ENCODE measurements at regions not wholly inside any gene's neighbourhood (a gene's known extent, or its start where the extent isn't known, plus 50 kb on each side); places are given as distances from the start of the nearest gene placed in this dataset.

DNA sequence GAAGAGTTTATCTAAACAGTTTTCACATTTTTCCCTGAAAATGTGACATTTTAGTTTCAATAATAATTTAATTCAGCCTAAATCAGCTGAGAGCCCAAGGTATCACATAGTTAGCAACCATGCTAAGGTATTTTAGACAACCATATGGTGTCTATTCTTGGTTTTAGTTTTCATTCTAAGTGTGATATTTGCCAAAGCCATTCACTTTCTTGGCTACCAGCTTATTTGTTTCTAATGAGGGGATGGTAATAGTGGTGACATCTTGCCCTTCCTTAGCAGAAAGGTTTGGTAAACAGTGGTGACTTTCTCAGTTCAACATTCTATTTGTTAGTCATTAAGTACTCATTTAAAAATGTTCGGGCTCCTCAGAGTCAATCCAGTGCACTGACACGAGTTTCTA lies 854.9 kb upstream of the HTR2C start:
- Histone ChIP-seq H3F3A (ENCODE audit: insufficient read depth) (no peaks in the 10 kb centered on the region), H2AFZ (ENCODE audit: low read depth, low read length, severe bottlenecking) (no peak overlapping the region), H3K79me2 (ENCODE audit: insufficient read depth, low read length) (no peaks in the 10 kb centered on the region), H3K36me3 (ENCODE audit: low read length) (no peaks in the 10 kb centered on the region), H3K27ac (ENCODE audit: low read depth, low read length) (no peak overlapping the region), H3K9ac (ENCODE audit: low read length) (no peak overlapping the region), H3K4me3 (ENCODE audit: insufficient read depth, low read length, poor library complexity, severe bottlenecking) (no peak overlapping the region), H4K20me1 (ENCODE audit: low read depth, low read length) (no peaks in the 10 kb centered on the region), H3K27me3 (ENCODE audit: low read length) (no peaks in the 10 kb centered on the region), H3K9me2 (replicated peaks; ENCODE audit: insufficient read depth, low read length) (no peaks in the 10 kb centered on the region), H3K9me3 (ENCODE audit: insufficient read depth, low read length) (no peaks in the 10 kb centered on the region), H3K4me2 (ENCODE audit: low read depth, low read length, poor library complexity, severe bottlenecking) (no peak overlapping the region)
- no peak for TF ChIP-seq EZH2phosphoT487 (conservative IDR thresholded peaks at IDR 0.05; ENCODE audit: low read length)
- TF ChIP-seq, protein P1, sequence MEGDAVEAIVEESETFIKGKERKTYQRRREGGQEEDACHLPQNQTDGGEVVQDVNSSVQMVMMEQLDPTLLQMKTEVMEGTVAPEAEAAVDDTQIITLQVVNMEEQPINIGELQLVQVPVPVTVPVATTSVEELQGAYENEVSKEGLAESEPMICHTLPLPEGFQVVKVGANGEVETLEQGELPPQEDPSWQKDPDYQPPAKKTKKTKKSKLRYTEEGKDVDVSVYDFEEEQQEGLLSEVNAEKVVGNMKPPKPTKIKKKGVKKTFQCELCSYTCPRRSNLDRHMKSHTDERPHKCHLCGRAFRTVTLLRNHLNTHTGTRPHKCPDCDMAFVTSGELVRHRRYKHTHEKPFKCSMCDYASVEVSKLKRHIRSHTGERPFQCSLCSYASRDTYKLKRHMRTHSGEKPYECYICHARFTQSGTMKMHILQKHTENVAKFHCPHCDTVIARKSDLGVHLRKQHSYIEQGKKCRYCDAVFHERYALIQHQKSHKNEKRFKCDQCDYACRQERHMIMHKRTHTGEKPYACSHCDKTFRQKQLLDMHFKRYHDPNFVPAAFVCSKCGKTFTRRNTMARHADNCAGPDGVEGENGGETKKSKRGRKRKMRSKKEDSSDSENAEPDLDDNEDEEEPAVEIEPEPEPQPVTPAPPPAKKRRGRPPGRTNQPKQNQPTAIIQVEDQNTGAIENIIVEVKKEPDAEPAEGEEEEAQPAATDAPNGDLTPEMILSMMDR (IDR thresholded peaks at IDR 0.05; ENCODE audit: insufficient read depth, low read length, poor library complexity, severe bottlenecking) = no peak

DNA sequence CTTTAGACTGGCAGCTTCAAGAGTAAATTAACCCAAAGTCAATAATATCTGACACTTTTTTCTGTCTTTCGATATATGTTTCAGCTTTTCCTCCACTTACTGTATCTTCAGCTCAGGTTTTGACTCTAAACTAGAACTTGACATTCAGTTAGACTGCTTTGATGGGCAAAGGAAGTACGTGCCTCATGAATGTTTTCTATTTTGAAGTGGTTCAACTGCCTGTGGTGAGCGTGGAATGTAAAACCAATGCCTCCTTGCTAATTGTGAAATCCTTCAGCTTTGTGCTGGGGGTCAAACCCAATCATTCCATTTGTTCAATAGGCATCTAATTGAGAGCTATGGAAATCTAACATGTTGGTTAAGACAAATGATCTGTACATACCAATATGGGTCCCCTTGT lies 857.0 kb upstream of the HTR2C start:
- no peak overlapping the region for H2AFZ ChIP-seq (ENCODE audit: low read depth, low read length, severe bottlenecking)
- no peaks in the 10 kb centered on the region for H3K9me3 ChIP-seq (ENCODE audit: insufficient read depth, low read length)
- no peaks in the 10 kb centered on the region for H4K20me1 ChIP-seq (ENCODE audit: low read depth, low read length)
- H3K27ac ChIP-seq (ENCODE audit: low read depth, low read length) = no peak overlapping the region
- no peak overlapping the region for H3K4me3 ChIP-seq (ENCODE audit: insufficient read depth, low read length, poor library complexity, severe bottlenecking)
- no peaks in the 10 kb centered on the region for H3K36me3 ChIP-seq (ENCODE audit: low read length)
- TF ChIP-seq, protein P1 (IDR thresholded peaks at IDR 0.05; ENCODE audit: insufficient read depth, low read length, poor library complexity, severe bottlenecking) = no peak
- no peak for TF ChIP-seq EZH2phosphoT487 (conservative IDR thresholded peaks at IDR 0.05; ENCODE audit: low read length)
- H3K27me3 ChIP-seq (ENCODE audit: low read length) = no peaks in the 10 kb centered on the region
- no peaks in the 10 kb centered on the region for H3K9me2 ChIP-seq (replicated peaks; ENCODE audit: insufficient read depth, low read length)
- no peak overlapping the region for H3K4me2 ChIP-seq (ENCODE audit: low read depth, low read length, poor library complexity, severe bottlenecking)
- H3F3A ChIP-seq (ENCODE audit: insufficient read depth) = no peaks in the 10 kb centered on the region
- H3K79me2 ChIP-seq (ENCODE audit: insufficient read depth, low read length) = no peaks in the 10 kb centered on the region
- no peak overlapping the region for H3K9ac ChIP-seq (ENCODE audit: low read length)

GRCh38 chrX:113726466-113726865 lies 857.4 kb upstream of the HTR2C start:
- no peaks in the 10 kb centered on the region for H4K20me1 ChIP-seq (ENCODE audit: low read depth, low read length)
- no peak overlapping the region for H3K9ac ChIP-seq (ENCODE audit: low read length)
- TF ChIP-seq, protein P1 (IDR thresholded peaks at IDR 0.05; ENCODE audit: insufficient read depth, low read length, poor library complexity, severe bottlenecking) = no peak
- TF ChIP-seq EZH2phosphoT487 (conservative IDR thresholded peaks at IDR 0.05; ENCODE audit: low read length) = no peak
- H2AFZ ChIP-seq (ENCODE audit: low read depth, low read length, severe bottlenecking) = no peak overlapping the region
- H3K79me2 ChIP-seq (ENCODE audit: insufficient read depth, low read length) = no peaks in the 10 kb centered on the region
- H3F3A ChIP-seq (ENCODE audit: insufficient read depth) = no peaks in the 10 kb centered on the region
- H3K9me3 ChIP-seq (ENCODE audit: insufficient read depth, low read length) = no peaks in the 10 kb centered on the region
- H3K27me3 ChIP-seq (ENCODE audit: low read length) = no peaks in the 10 kb centered on the region
- H3K36me3 ChIP-seq (ENCODE audit: low read length) = no peaks in the 10 kb centered on the region
- H3K27ac ChIP-seq (ENCODE audit: low read depth, low read length) = no peak overlapping the region
- H3K9me2 ChIP-seq (replicated peaks; ENCODE audit: insufficient read depth, low read length) = no peaks in the 10 kb centered on the region
- no peak overlapping the region for H3K4me2 ChIP-seq (ENCODE audit: low read depth, low read length, poor library complexity, severe bottlenecking)
- H3K4me3 ChIP-seq (ENCODE audit: insufficient read depth, low read length, poor library complexity, severe bottlenecking) = no peak overlapping the region
